ENCODE measurements at regions not wholly inside any gene's neighbourhood (a gene's known extent, or its start where the extent isn't known, plus 50 kb on each side); places are given as distances from the start of the nearest gene placed in this dataset.
"Not testable (repeated sequence)": the region's sequence is repeated elsewhere in the genome, so short reads cannot be mapped to it uniquely, and the experiment has no call there.

DNA sequence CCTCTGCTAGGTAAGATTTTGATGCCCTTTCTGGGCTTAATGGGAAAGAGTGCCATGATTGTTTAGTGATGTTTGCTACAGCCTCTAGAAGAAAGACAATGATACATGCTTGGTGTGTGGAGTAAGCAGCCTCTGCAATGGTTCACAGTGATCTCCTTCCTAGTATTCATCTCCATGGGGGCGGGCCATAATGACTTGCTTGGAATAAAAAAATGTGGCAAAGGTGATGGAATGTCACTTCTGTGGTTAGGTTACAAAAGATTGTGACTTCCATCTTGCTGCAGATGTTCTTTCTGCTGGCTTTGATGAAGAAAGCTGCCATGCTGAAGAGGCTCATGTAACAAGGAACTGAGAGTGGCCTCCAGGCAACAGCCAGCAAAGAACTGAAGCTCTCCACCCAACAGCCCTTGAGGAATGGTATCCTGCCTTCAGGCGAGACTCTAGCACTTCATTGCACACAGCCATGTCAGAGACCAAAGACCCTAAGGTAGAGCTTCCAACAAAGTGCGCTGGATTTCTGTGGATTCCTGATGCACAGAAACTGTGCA, 139.1 kb upstream of the LRIG1 start:
- H3K36me3 ChIP-seq: no peaks in the 10 kb centered on the region
- no peaks in the 10 kb centered on the region for H3K27me3 ChIP-seq
- TF ChIP-seq CTCF (IDR thresholded peaks at IDR 0.05): no peak
- H3K27ac ChIP-seq: no peak overlapping the region
- no peak for DNase-seq (ENCODE audit: low spot score)
- H3K4me3 ChIP-seq: no peak overlapping the region
- peaks cover 0 to 4% of the 10 kb centered on the region in 2 donors for H3K9me3 ChIP-seq
- H3K4me1 ChIP-seq: no peaks in the 10 kb centered on the region

GRCh38 chr3:66642019-66642418, 141.2 kb upstream of the LRIG1 start:
- no peaks in the 10 kb centered on the region for H3K36me3 ChIP-seq
- no peak overlapping the region for H3K4me3 ChIP-seq
- H3K27ac ChIP-seq: no peak overlapping the region
- TF ChIP-seq CTCF (IDR thresholded peaks at IDR 0.05): no peak
- no peaks in the 10 kb centered on the region for H3K4me1 ChIP-seq
- H3K9me3 ChIP-seq: peaks cover 0 to 18% of the 10 kb centered on the region in 2 donors
- H3K27me3 ChIP-seq: no peaks in the 10 kb centered on the region
- DNase-seq (ENCODE audit: low spot score): no peak

DNA sequence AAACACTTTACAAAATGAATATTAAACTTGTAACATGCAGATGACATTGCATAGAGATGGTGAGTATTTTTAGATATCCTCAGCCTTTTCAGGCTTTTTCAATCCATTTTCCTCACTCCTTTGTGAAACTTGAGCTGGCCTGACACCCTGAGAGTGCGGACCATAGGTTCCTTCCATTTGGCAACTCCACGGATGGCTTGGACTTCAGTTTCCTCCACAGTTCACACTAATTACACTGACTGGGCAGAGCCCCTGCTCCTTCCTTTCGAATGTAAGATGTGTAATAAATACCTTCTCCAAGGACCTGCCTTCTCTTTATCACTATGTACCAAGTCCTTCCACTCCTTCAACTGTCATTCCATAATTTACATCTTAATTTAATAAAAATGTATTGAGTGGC, 141.7 kb upstream of the LRIG1 start:
- TF ChIP-seq CTCF (IDR thresholded peaks at IDR 0.05): no peak
- Histone ChIP-seq H3K4me3 (no peak overlapping the region), H3K27me3 (no peaks in the 10 kb centered on the region), H3K27ac (no peak overlapping the region), H3K9me3 (peaks cover 0 to 18% of the 10 kb centered on the region in 2 donors), H3K36me3 (no peaks in the 10 kb centered on the region), H3K4me1 (no peaks in the 10 kb centered on the region)
- DNase-seq (ENCODE audit: low spot score): no peak

DNA sequence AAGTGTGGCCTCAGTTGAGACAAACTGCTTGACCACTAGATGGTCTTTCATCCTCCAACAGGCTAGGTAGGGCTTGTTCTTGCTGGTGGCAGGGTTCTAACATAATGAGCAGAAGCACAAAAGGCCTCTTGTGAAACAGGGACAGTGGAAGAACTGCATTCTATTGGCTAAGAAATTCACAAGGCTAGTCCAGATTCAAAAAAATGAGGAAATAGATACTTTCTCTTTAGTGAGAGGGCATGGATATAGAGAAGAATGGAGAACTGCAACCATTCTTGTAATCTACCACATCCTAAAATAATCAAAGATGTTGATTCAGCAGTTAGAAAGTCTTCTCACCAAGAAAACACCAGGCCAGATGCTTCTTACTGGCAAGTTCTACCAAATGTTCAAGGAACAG, 143.7 kb upstream of the LRIG1 start:
- Histone ChIP-seq H3K4me3 (no peak overlapping the region), H3K36me3 (no peaks in the 10 kb centered on the region), H3K9me3 (peaks cover 0 to 18% of the 10 kb centered on the region in 2 donors), H3K27me3 (no peaks in the 10 kb centered on the region), H3K27ac (no peak overlapping the region), H3K4me1 (no peaks in the 10 kb centered on the region)
- no peak for DNase-seq (ENCODE audit: low spot score)
- TF ChIP-seq CTCF (IDR thresholded peaks at IDR 0.05): no peak

DNA sequence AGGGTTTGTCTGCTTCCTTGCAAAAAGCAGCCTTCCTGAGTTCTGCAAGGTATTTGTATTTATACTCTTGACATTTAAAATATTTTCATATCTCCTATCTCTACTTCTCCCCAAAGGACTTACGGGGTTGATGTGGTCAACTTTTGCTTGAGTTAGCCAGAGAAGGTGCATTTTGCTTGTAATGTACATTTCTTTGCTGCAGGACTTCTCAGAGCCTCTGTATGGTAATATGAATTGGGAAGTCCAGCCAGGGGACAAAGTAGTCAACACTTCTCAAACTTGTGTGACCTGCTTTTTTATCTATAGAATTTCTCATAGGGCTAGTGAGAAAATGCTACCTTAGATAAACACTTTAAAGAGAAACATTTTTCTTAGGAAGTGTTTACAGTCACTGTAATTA, 148.2 kb upstream of the LRIG1 start:
- Histone ChIP-seq H3K9me3 (peaks cover 0 to 18% of the 10 kb centered on the region in 2 donors), H3K36me3 (no peaks in the 10 kb centered on the region), H3K4me3 (no peak overlapping the region), H3K27me3 (no peaks in the 10 kb centered on the region), H3K27ac (no peak overlapping the region), H3K4me1 (no peaks in the 10 kb centered on the region)
- TF ChIP-seq CTCF (IDR thresholded peaks at IDR 0.05): no peak
- no peak for DNase-seq (ENCODE audit: low spot score)

DNA sequence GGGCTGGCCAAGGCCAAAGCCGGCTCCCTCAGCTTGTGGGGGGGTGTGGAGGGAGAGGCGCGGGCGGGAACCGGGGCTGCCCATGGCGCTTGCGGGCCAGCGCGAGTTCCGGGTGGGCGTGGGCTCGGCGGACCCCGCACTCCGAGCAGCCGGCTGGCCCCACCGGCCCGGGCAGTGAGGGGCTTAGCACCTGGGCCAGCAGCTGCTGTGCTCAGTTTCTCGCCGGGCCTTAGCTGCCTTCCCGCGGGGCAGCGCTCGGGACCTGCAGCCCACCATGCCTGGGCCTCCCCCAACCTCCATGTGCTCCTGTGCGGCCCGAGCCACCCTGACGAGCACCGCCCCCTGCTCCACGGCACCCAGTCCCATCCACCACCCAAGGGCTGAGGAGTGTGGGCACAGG, 150.7 kb upstream of the LRIG1 start:
- not testable (repeated sequence) for H3K27me3 ChIP-seq; DNase-seq (ENCODE audit: low spot score)

DNA sequence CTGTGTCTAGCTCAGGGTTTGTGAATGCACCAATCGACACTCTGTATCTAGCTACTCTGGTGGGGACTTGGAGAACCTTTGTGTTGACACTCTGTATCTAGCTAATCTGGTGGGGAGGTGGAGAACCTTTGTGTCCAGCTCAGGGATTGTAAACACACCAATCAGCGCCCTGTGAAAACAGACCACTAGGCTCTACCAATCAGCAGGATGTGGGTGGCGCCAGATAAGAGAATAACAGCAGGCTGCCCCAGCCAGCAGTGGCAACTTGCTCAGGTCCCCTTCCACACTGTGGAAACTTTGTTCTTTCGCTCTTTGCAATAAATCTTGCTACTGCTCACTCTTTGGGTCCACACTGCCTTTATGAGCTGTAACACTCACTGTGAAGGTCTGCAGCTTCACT, 151.3 kb upstream of the LRIG1 start:
- H3K9me3 ChIP-seq: not testable (repeated sequence)

More for the DNA sequence above, 150.7 kb upstream of the LRIG1 start:
- not testable (repeated sequence) for H3K9me3 ChIP-seq, H3K27ac ChIP-seq, H3K4me3 ChIP-seq, H3K36me3 ChIP-seq, H3K4me1 ChIP-seq

More for the DNA sequence above, 151.3 kb upstream of the LRIG1 start:
- not testable (repeated sequence) for H3K36me3 ChIP-seq; H3K27ac ChIP-seq; H3K27me3 ChIP-seq; H3K4me3 ChIP-seq; DNase-seq (ENCODE audit: low spot score); H3K4me1 ChIP-seq
